AG09309 (cell line): ENCODE measurements at regions not wholly inside any gene's neighbourhood (a gene's known extent, or its start where the extent isn't known, plus 50 kb on each side); places are given as distances from the start of the nearest gene placed in this dataset.
A peak's percentile ranks its signal among the peaks of the same experiment; 100 is the strongest.

Experiments used
- DNase-seq: peaks from one replicate; pipeline ENCODE4 v3.0.0-alpha.2; 2010; ENCODE audit warnings: low read depth
- H3K4me3 ChIP-seq: 2 replicates; pipeline ENCODE4 v1.5.1; 2011; ENCODE audit warnings: mild to moderate bottlenecking, low read depth, low read length, moderate library complexity; ENCODE audit not compliant: control insufficient read depth
- CTCF ChIP-seq: IDR thresholded peaks from 2 replicates; pipeline ENCODE4 v1.5.1; 2011; ENCODE audit warnings: mild to moderate bottlenecking, low read depth, low read length, inconsistent platforms; ENCODE audit not compliant: insufficient read depth, control insufficient read depth; ENCODE audit errors: missing control alignments

- DNase-seq = no peak
- H3K4me3 ChIP-seq = peak overlapping the region; percentile 54
- no peak for TF ChIP-seq CTCF
Measured at GRCh38 chr11:8809241-8809938, 101.6 kb upstream of the AKIP1 start.

GRCh38 chr11:8809939-8810539 is 101.0 kb upstream of the AKIP1 start:
- DNase-seq = no peak
- peak overlapping the region; percentile 54 for H3K4me3 ChIP-seq
- TF ChIP-seq CTCF = no peak

- no peak for TF ChIP-seq CTCF
- H3K4me3 ChIP-seq = peak overlapping the region; percentile 54
- DNase-seq = peak; percentile 59
Measured at GRCh38 chr11:8810540-8811301, 100.3 kb upstream of the AKIP1 start.

GRCh38 chr11:8811571-8811970 is 99.4 kb upstream of the AKIP1 start:
- DNase-seq = peak; percentile 53
- peak overlapping the region; percentile 0; the same call in 1 of the 2 replicates for H3K4me3 ChIP-seq

GRCh38 chr11:8812438-8812837 is 98.6 kb upstream of the AKIP1 start:
- DNase-seq = no peak
- no peak for TF ChIP-seq CTCF

More at GRCh38 chr11:8811571-8811970, 99.4 kb upstream of the AKIP1 start:
- no peak for TF ChIP-seq CTCF

GRCh38 chr11:8813658-8814057 is 97.3 kb upstream of the AKIP1 start:
- H3K4me3 ChIP-seq = no peak overlapping the region
- no peak for DNase-seq
- peak; percentile 95 for TF ChIP-seq CTCF

More at GRCh38 chr11:8812438-8812837, 98.6 kb upstream of the AKIP1 start:
- H3K4me3 ChIP-seq = no peak overlapping the region
